ENCODE measurements at regions not wholly inside any gene's neighbourhood (a gene's known extent, or its start where the extent isn't known, plus 50 kb on each side); places are given as distances from the start of the nearest gene placed in this dataset.

DNA sequence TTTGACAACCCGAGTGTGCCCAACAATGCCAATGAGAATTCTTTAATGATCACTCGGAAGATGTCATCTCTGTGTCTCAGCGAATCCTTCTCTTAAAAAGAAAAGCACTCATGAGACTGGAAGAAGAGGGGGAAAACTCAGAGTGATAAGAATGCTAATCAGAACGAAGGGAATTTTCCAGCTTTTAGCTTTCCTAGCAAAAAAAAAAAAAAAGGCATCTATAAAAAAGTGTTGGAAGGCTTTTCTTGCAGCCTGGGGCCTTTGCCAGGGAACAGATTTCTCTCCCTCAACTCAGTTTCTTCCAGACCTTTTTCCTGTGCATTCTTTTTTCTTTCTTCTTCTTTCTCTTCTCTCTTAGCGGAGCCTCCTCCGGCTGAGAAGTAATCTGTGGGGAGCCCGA is 80.5 kb upstream of the NEO1 start:
- TF ChIP-seq, protein P1, sequence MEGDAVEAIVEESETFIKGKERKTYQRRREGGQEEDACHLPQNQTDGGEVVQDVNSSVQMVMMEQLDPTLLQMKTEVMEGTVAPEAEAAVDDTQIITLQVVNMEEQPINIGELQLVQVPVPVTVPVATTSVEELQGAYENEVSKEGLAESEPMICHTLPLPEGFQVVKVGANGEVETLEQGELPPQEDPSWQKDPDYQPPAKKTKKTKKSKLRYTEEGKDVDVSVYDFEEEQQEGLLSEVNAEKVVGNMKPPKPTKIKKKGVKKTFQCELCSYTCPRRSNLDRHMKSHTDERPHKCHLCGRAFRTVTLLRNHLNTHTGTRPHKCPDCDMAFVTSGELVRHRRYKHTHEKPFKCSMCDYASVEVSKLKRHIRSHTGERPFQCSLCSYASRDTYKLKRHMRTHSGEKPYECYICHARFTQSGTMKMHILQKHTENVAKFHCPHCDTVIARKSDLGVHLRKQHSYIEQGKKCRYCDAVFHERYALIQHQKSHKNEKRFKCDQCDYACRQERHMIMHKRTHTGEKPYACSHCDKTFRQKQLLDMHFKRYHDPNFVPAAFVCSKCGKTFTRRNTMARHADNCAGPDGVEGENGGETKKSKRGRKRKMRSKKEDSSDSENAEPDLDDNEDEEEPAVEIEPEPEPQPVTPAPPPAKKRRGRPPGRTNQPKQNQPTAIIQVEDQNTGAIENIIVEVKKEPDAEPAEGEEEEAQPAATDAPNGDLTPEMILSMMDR (conservative IDR thresholded peaks at IDR 0.05; ENCODE audit: low read depth, low read length): no peak
- no peak for TF ChIP-seq EZH2 (IDR thresholded peaks at IDR 0.05; ENCODE audit: borderline replicate concordance, low read depth, low read length, poor library complexity, severe bottlenecking)
